Parathyroid adenoma (tissue), 2 donors: ENCODE measurements at regions not wholly inside any gene's neighbourhood (a gene's known extent, or its start where the extent isn't known, plus 50 kb on each side); places are given as distances from the start of the nearest gene placed in this dataset.
"Not testable (repeated sequence)": the region's sequence is repeated elsewhere in the genome, so short reads cannot be mapped to it uniquely, and the experiment has no call there.

Source experiments
- H2AFZ ChIP-seq: fragments of 300-600 bp; sonication (generic); one replicate; pipeline ENCODE4 v1.7.0; 2017; ENCODE audit warnings: antibody characterized with exemption, mild to moderate bottlenecking
- H3K27ac ChIP-seq: fragments of 300-600 bp; sonication (generic); one replicate; pipeline ENCODE4 v1.7.0; 2017
- H3K27me3 ChIP-seq: fragments of 300-600 bp; sonication (generic); one replicate; pipeline ENCODE4 v1.7.0; 2017; ENCODE audit warnings: low read length; ENCODE audit not compliant: control insufficient read depth, insufficient read depth
- H3K36me3 ChIP-seq: fragments of 300-600 bp; sonication (generic); one replicate; pipeline ENCODE4 v1.7.0; 2017; ENCODE audit warnings: low read length; ENCODE audit not compliant: control insufficient read depth, insufficient read depth
- H3K4me1 ChIP-seq: fragments of 300-600 bp; sonication (generic); one replicate; pipeline ENCODE4 v1.7.0; 2017; ENCODE audit warnings: control low read depth
- H3K4me2 ChIP-seq: fragments of 300-600 bp; sonication (generic); one replicate; pipeline ENCODE4 v1.7.0; 2017; ENCODE audit warnings: low read length
- H3K4me3 ChIP-seq: fragments of 300-600 bp; sonication (generic); one replicate; pipeline ENCODE4 v1.7.0; 2017; ENCODE audit warnings: low read depth, low read length
- H3K79me2 ChIP-seq: fragments of 300-600 bp; sonication (generic); one replicate; pipeline ENCODE4 v1.7.0; 2017; ENCODE audit warnings: control low read depth
- H3K9ac ChIP-seq: fragments of 300-600 bp; sonication (generic); one replicate; pipeline ENCODE4 v1.7.0; 2017; ENCODE audit warnings: mild to moderate bottlenecking
- H3K9me3 ChIP-seq: fragments of 300-600 bp; sonication (generic); one replicate; pipeline ENCODE4 v1.7.0; 2017; ENCODE audit warnings: low read length; ENCODE audit not compliant: control insufficient read depth
- CTCF ChIP-seq: fragments of 300-600 bp; sonication (generic); IDR thresholded peaks from one replicate; pipeline ENCODE4 v1.7.0; 2017; ENCODE audit warnings: antibody characterized with exemption, mild to moderate bottlenecking
- donor health status: primary hyperparathyroidism.

GRCh38 chr20:48026981-48027592, 241.8 kb upstream of the SULF2 start:
- no peaks in the 10 kb centered on the region for H3K4me1 ChIP-seq

GRCh38 chr20:48025661-48026060, 240.4 kb upstream of the SULF2 start:
- Histone ChIP-seq H3K27me3 (no peaks in the 10 kb centered on the region), H3K27ac (no peak overlapping the region), H3K4me2 (no peak overlapping the region), H2AFZ (no peak overlapping the region), H3K36me3 (no peaks in the 10 kb centered on the region), H3K79me2 (no peaks in the 10 kb centered on the region), H3K9ac (no peak overlapping the region), H3K9me3 (no peaks in the 10 kb centered on the region), H3K4me1 (no peaks in the 10 kb centered on the region), H3K4me3 (no peak overlapping the region)
- no peak for TF ChIP-seq CTCF

More at GRCh38 chr20:48026981-48027592, 241.8 kb upstream of the SULF2 start:
- no peaks in the 10 kb centered on the region for H3K79me2 ChIP-seq
- no peak overlapping the region for H3K4me3 ChIP-seq
- no peak for TF ChIP-seq CTCF
- H3K36me3 ChIP-seq: no peaks in the 10 kb centered on the region
- no peaks in the 10 kb centered on the region for H3K9me3 ChIP-seq
- H3K27me3 ChIP-seq: no peaks in the 10 kb centered on the region
- H2AFZ ChIP-seq: no peak overlapping the region
- H3K9ac ChIP-seq: no peak overlapping the region
- no peak overlapping the region for H3K27ac ChIP-seq
- no peak overlapping the region for H3K4me2 ChIP-seq

- TF ChIP-seq CTCF: no peak
- no peaks in the 10 kb centered on the region for H3K9me3 ChIP-seq
- H3K4me1 ChIP-seq: no peaks in the 10 kb centered on the region
- no peak overlapping the region for H3K4me2 ChIP-seq
- no peak overlapping the region for H3K27ac ChIP-seq
- no peak overlapping the region for H2AFZ ChIP-seq
- H3K9ac ChIP-seq: no peak overlapping the region
- H3K27me3 ChIP-seq: no peaks in the 10 kb centered on the region
- no peaks in the 10 kb centered on the region for H3K79me2 ChIP-seq
- no peaks in the 10 kb centered on the region for H3K36me3 ChIP-seq
- no peak overlapping the region for H3K4me3 ChIP-seq
These were observed 239.8 kb upstream of the SULF2 start for GRCh38 chr20:48025051-48025515.

- no peak overlapping the region for H3K27ac ChIP-seq
- H3K4me1 ChIP-seq: no peaks in the 10 kb centered on the region
- no peaks in the 10 kb centered on the region for H3K27me3 ChIP-seq
- H3K4me2 ChIP-seq: no peak overlapping the region
- TF ChIP-seq CTCF: no peak
- H3K36me3 ChIP-seq: no peaks in the 10 kb centered on the region
- no peaks in the 10 kb centered on the region for H3K79me2 ChIP-seq
- no peaks in the 10 kb centered on the region for H3K9me3 ChIP-seq
- no peak overlapping the region for H2AFZ ChIP-seq
- H3K4me3 ChIP-seq: no peak overlapping the region
- H3K9ac ChIP-seq: no peak overlapping the region
These were observed 239.3 kb upstream of the SULF2 start for GRCh38 chr20:48024539-48024938.

- not testable (repeated sequence) for H2AFZ ChIP-seq, H3K4me3 ChIP-seq, H3K9ac ChIP-seq, H3K9me3 ChIP-seq, H3K36me3 ChIP-seq, H3K4me2 ChIP-seq, H3K79me2 ChIP-seq, H3K4me1 ChIP-seq, H3K27me3 ChIP-seq, H3K27ac ChIP-seq
These were observed 235.4 kb upstream of the SULF2 start for GRCh38 chr20:48020696-48021095.
